CD4-positive, alpha-beta T cell treated with Interleukin-15 for 1 hour (primary cell): ENCODE measurements at regions not wholly inside any gene's neighbourhood (a gene's known extent, or its start where the extent isn't known, plus 50 kb on each side); places are given as distances from the start of the nearest gene placed in this dataset.
"Not testable (repeated sequence)": the region's sequence is repeated elsewhere in the genome, so short reads cannot be mapped to it uniquely, and the experiment has no call there.

ENCODE experiments used
- DNase-seq: peaks from one replicate; pipeline ENCODE4 v3.0.0-alpha.2; 2020

DNA sequence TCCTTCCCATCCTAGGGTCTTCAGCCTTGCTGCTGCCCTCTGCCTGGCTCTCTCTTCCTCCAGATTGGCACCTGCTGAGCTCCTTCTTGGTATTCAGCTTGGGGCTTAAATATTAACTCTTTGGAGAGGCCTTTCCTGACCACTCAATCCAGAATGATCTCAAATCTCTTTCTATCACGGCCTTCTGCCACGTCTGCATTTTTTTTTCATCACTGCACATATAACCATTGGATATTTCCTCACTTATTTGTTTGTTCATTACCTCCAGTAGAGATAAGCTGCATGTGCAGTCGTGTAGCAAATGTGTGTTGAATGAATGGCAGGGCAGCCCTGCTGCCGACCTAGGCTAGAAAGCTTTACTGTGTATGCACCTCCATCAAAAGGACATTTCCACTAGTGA is 51.6 kb upstream of the MPP7 start:
- no peak for DNase-seq

- no peak for DNase-seq
These were observed 52.5 kb upstream of the MPP7 start for GRCh38 chr10:28355376-28355775.

GRCh38 chr10:28359334-28359733 is 56.5 kb upstream of the MPP7 start:
- no peak for DNase-seq

GRCh38 chr10:28360175-28360574 is 57.3 kb upstream of the MPP7 start:
- DNase-seq: no peak

DNA sequence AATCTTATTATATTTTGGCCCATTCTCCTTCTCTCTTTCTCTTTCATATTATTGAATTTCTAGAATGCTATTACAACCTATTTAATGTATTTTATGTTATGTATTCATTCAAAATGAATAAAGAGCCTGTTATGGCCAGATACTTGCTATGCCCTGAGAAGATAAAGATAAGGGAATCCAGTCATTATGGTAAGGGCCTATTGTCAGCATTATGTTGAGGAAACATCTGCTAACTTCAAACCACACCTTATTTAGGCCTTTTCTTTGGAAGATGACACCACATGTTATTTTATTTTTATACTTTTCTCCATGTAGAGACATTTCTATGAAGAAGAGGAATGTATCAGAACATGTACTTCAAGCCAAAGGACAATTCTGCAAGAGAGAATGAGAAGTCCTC is 60.5 kb upstream of the MPP7 start:
- no peak for DNase-seq

- no peak for DNase-seq
These were observed 63.0 kb upstream of the MPP7 start for GRCh38 chr10:28365840-28366239.

DNA sequence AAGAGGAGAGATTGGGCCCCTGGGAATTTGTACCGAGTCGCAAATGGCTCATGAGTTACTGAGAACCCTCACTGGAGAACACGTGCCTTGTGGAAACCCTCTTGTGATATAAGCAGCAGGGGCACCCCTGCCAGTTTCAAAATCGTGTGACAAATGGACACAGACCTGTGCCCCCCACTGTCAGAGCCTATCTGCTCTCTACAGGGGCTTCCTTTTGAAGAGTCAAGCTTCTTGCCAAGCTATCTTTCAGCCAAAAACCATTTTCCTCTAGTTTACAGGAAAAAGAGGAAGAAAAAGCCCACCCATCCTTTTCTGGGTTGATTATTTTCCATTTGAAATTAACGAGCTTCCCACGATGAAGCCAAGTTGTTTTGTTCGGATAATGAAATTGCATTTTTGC is 64.1 kb upstream of the MPP7 start:
- no peak for DNase-seq

DNA sequence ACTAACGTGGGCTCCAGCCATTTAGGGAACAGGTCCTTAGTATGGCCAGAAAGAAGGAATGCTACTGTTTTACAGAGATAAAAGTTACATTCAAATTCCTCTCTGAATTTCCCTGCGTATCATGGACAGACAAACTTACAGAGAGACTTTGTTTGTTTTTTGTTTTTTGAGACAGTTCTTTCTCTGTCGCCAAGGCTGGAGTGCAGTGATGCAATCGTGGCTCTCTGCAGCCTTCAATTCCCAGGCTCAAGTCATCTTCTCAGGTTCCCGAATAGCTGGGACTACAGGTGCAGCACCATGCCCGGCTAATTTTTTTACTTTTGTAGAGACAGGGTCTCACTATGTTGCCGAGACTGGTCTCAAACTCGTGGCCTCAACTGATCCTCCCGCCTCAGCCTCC is 64.5 kb upstream of the MPP7 start:
- no peak for DNase-seq

- peak; percentile 76 for DNase-seq
These were observed 65.1 kb upstream of the MPP7 start for GRCh38 chr10:28367929-28368484.

DNA sequence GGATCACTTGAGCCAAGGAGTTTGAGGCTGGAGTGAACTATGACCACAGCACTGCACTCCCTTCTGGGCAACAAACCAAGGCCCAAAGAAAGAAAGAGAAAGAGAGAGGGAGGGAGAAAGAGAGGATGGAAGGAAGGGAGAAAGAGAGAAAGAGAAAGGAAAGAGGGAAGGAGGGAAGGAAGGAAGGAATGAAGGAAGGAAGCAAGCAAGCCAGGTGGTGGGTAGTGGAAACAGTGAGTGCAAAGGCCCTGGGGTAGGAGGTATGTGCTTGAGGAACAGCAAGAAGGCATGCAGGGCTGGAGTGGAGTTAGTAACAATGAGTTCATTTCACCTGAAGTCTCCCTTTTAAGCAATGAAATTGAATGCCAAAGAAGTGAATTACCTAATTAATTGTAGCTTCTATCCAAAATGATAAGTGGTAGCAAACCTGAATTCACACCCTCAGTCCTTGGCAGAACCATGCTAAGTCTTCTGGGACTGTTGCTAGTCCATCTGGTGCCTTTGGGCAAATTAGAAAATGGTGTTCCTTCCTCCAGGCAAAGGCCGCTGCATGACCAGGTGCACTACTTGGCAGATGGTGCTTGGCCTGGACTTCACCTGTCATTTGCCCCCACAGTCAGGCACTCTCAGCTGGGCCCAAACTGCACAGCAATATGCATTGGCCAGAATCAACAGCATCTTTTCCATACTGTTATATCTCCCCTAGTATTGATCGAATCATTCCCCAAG is 67.4 kb upstream of the MPP7 start:
- DNase-seq: no peak

DNA sequence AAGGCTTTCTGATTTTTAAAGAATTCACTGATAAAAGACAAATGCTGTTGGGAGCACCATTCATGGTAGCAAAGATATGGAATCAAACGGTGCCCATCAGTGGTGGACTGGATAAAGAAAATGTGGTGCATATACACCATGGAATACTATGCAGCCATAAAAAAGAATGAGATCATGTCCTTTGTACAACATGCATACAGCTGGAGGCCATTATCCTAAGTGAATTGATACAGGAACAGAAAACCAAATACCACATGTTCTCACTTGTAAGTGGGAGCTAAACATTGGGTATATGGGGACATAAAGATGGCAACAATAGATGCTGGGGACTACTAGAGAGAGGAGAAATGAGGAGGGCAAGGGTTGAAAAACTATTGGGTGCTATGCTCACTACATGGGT is 68.8 kb upstream of the MPP7 start:
- DNase-seq: not testable (repeated sequence)

GRCh38 chr10:28374036-28374435 is 71.2 kb upstream of the MPP7 start:
- DNase-seq: no peak

GRCh38 chr10:28375399-28376354 is 72.8 kb upstream of the MPP7 start:
- DNase-seq: no peak

DNA sequence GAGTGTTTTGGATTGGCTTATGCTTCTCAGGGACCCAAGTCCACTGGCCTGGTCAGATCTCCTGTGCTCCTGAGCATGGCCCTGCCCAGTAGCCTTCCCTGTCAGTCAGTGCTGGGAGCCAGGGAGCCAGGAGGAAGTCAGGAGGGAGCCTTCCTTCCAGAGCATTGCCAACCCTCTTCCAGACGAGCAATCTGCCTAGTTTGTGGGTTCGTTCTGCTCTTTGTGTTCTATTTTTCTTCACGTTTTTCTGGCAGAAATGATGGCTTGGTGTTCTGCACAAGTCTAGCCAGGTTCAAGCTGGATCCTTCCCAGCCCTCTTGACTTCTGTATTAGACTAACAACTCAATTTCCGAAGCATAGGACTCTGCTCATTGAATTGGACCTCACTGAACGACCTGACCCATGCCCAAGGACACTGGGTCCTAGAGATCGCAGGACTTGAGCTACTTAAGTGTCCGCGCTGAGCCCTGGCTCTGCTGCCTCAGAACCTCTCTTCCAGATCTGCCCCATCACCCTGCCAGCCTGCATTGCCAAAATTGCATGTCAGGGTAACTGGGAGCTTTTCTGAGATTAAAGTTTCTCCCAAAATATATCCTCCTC is 76.2 kb upstream of the MPP7 start:
- DNase-seq: no peak

GRCh38 chr10:28381466-28381865 is 78.6 kb upstream of the MPP7 start:
- no peak for DNase-seq

GRCh38 chr10:28381903-28382347 is 79.1 kb upstream of the MPP7 start:
- peak; percentile 82 for DNase-seq

GRCh38 chr10:28382525-28383269 is 79.8 kb upstream of the MPP7 start:
- no peak for DNase-seq

GRCh38 chr10:28384557-28384956 is 81.7 kb upstream of the MPP7 start:
- DNase-seq: no peak

GRCh38 chr10:28385748-28386502 is 83.1 kb upstream of the MPP7 start:
- no peak for DNase-seq

GRCh38 chr10:28386503-28386868 is 83.6 kb upstream of the MPP7 start:
- no peak for DNase-seq

GRCh38 chr10:28387140-28387539 is 84.3 kb upstream of the MPP7 start:
- no peak for DNase-seq

DNA sequence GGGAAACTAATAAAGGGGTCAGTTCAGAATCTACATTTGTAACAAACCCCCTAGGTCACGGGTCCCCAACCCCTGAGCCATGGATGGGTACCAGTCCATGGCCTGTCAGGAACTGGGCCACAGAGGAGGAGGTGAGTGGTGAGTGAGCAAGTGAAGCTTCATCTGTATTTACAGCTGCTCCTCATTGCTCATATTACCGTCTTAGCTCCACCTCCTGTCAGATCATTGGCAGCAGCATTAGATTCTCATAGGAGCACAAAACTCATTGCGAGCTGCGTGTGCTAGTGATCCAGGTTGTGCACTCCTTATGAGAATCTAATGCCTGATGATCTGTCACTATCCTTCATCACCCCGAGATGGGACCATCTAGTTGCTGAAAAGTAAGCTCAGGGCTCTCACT is 88.4 kb upstream of the MPP7 start:
- DNase-seq: no peak
